ENCODE measurements at regions not wholly inside any gene's neighbourhood (a gene's known extent, or its start where the extent isn't known, plus 50 kb on each side); places are given as distances from the start of the nearest gene placed in this dataset.

DNA sequence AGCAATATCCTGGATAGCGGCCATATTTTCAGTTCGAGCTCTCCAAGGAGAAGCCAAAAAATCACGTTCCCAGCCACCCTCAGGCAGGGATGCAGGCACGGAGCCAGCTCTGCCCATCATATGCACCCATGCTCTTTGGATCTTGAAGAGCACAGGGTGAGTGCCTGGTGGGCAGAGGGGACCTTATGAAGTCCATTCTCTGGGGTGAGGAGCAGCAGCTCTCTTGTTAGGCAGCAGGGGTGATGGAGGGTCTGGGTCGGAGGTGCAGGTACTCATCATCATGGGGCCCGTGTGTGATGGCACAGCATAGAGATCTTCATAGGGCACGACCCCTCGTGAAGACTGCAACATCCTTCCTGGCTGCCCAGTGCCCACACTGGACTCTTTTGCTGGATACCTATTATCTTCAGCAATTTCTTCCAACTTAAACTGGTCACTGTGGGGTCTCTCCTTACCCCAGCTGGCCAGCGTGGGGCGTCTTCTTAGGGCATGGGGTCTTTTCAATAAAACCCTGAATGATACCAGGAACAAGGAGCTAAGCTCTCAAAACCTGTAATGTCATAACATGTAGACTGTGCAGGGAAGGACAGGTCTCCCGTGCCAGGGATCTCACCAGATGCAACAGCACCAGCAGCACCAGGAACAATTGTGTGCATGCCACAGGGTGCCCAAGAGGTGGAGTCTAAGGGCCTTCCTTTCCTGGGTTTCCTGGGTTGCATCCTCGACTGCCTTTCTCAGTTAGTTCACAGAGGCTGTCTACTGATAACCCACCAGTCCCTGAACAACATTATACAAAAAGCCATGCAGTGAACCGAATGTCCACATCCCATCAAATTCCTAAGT is 165.0 kb downstream of the TENT4A start:
- H3K79me2 ChIP-seq (ENCODE audit: insufficient read depth, low read length), result no peaks in the 10 kb centered on the region
- no peaks in the 10 kb centered on the region for H4K20me1 ChIP-seq (ENCODE audit: insufficient read depth, low read length)
- no peak overlapping the region for H3K27ac ChIP-seq (ENCODE audit: low read depth, low read length)
- no peaks in the 10 kb centered on the region for H3K4me1 ChIP-seq (ENCODE audit: insufficient read depth, low read length)
- DNase-seq (ENCODE audit: insufficient read length, low spot score, missing footprints), result no peak
- H3K4me3 ChIP-seq (ENCODE audit: insufficient read depth, low read length), result no peak overlapping the region
- no peaks in the 10 kb centered on the region for H3K36me3 ChIP-seq (ENCODE audit: insufficient read depth, low read length)
- H3K4me2 ChIP-seq (ENCODE audit: insufficient read depth, low read length), result no peak overlapping the region
- no peak overlapping the region for H2AFZ ChIP-seq (ENCODE audit: low read length)
- TF ChIP-seq, protein P1, sequence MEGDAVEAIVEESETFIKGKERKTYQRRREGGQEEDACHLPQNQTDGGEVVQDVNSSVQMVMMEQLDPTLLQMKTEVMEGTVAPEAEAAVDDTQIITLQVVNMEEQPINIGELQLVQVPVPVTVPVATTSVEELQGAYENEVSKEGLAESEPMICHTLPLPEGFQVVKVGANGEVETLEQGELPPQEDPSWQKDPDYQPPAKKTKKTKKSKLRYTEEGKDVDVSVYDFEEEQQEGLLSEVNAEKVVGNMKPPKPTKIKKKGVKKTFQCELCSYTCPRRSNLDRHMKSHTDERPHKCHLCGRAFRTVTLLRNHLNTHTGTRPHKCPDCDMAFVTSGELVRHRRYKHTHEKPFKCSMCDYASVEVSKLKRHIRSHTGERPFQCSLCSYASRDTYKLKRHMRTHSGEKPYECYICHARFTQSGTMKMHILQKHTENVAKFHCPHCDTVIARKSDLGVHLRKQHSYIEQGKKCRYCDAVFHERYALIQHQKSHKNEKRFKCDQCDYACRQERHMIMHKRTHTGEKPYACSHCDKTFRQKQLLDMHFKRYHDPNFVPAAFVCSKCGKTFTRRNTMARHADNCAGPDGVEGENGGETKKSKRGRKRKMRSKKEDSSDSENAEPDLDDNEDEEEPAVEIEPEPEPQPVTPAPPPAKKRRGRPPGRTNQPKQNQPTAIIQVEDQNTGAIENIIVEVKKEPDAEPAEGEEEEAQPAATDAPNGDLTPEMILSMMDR (IDR thresholded peaks at IDR 0.05; ENCODE audit: extremely low read depth, low read depth, low read length), result no peak
- no peaks in the 10 kb centered on the region for H3K9me3 ChIP-seq (ENCODE audit: low read depth, low read length)
- H3K27me3 ChIP-seq (ENCODE audit: insufficient read depth, low read length), result no peaks in the 10 kb centered on the region

DNA sequence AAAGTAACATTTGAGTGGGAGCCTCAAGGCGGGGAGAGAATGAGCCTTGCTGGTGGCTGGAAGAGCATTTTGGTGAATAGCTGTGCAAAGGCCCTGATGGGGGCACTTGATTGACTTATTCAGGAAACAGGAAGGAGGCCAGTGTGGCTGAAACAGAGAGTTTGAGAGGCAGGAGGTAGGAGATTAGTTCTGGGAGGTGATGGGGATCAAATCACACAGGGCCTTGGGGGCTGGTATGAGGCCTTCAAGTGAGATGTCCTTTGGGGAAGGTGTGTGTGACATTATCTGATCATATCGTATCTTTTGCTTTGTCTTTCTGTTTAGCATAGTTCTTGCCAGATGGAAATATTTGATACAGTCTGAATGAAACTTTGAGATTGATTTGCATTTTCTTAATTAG is 172.3 kb downstream of the TENT4A start:
- H3K9me3 ChIP-seq (ENCODE audit: low read depth, low read length), result no peaks in the 10 kb centered on the region
- no peaks in the 10 kb centered on the region for H3K27me3 ChIP-seq (ENCODE audit: insufficient read depth, low read length)
- H3K4me3 ChIP-seq (ENCODE audit: insufficient read depth, low read length), result no peak overlapping the region
- H3K79me2 ChIP-seq (ENCODE audit: insufficient read depth, low read length), result no peaks in the 10 kb centered on the region
- H3K4me2 ChIP-seq (ENCODE audit: insufficient read depth, low read length), result no peak overlapping the region
- H4K20me1 ChIP-seq (ENCODE audit: insufficient read depth, low read length), result no peaks in the 10 kb centered on the region
- no peak for DNase-seq (ENCODE audit: insufficient read length, low spot score, missing footprints)
- no peak overlapping the region for H3K27ac ChIP-seq (ENCODE audit: low read depth, low read length)
- H3K4me1 ChIP-seq (ENCODE audit: insufficient read depth, low read length), result no peaks in the 10 kb centered on the region
- H2AFZ ChIP-seq (ENCODE audit: low read length), result no peak overlapping the region
- TF ChIP-seq, protein P1 (IDR thresholded peaks at IDR 0.05; ENCODE audit: extremely low read depth, low read depth, low read length), result no peak
- H3K36me3 ChIP-seq (ENCODE audit: insufficient read depth, low read length), result no peaks in the 10 kb centered on the region

DNA sequence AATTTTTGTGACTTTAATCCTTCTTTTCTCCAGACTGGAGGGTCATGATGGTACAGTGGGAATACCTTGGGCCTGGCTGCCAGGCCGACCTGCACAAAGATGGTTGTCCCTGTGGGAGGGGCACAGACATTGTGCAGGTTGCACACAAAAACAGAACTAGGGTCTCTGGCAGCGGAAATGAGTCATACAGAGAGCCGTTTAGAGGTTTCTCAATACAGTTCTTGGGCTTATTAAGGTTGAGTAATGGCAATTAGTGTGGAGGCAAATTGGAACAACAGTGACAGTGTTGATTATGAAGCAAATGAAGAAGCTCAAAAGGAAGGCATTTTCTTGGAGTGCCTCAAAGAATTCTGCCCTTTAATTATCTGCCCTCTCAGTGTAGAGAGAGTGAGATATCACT is 173.6 kb downstream of the TENT4A start:
- H3K4me3 ChIP-seq (ENCODE audit: insufficient read depth, low read length), result no peak overlapping the region
- no peaks in the 10 kb centered on the region for H4K20me1 ChIP-seq (ENCODE audit: insufficient read depth, low read length)
- no peaks in the 10 kb centered on the region for H3K27me3 ChIP-seq (ENCODE audit: insufficient read depth, low read length)
- no peak overlapping the region for H2AFZ ChIP-seq (ENCODE audit: low read length)
- H3K4me1 ChIP-seq (ENCODE audit: insufficient read depth, low read length), result no peaks in the 10 kb centered on the region
- TF ChIP-seq, protein P1 (IDR thresholded peaks at IDR 0.05; ENCODE audit: extremely low read depth, low read depth, low read length), result no peak
- H3K4me2 ChIP-seq (ENCODE audit: insufficient read depth, low read length), result no peak overlapping the region
- no peaks in the 10 kb centered on the region for H3K79me2 ChIP-seq (ENCODE audit: insufficient read depth, low read length)
- no peaks in the 10 kb centered on the region for H3K9me3 ChIP-seq (ENCODE audit: low read depth, low read length)
- no peak for DNase-seq (ENCODE audit: insufficient read length, low spot score, missing footprints)
- H3K27ac ChIP-seq (ENCODE audit: low read depth, low read length), result no peak overlapping the region
- H3K36me3 ChIP-seq (ENCODE audit: insufficient read depth, low read length), result no peaks in the 10 kb centered on the region

DNA sequence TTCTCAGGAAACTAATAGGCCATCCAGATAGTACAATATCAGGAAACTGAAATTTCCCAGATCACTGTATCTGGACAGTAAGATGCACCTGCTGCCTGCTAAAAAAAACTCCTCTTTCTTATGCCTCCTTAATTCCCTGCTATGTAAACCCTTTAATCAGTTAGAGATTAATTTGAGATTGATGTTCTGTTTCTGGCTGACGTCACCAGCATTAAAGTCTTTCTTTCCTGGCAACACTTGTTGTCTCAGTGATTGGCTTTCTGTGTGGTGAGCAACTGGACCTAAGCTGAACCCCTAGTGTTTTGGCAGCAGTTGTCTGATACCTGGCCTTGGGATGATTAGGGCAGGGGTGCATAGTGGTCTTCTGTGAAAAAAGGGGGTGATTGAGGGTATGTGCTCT is 175.8 kb downstream of the TENT4A start:
- TF ChIP-seq, protein P1 (IDR thresholded peaks at IDR 0.05; ENCODE audit: extremely low read depth, low read depth, low read length), result no peak
- Histone ChIP-seq H3K79me2 (ENCODE audit: insufficient read depth, low read length) (no peaks in the 10 kb centered on the region), H4K20me1 (ENCODE audit: insufficient read depth, low read length) (no peaks in the 10 kb centered on the region), H3K27ac (ENCODE audit: low read depth, low read length) (no peak overlapping the region), H2AFZ (ENCODE audit: low read length) (no peak overlapping the region), H3K4me3 (ENCODE audit: insufficient read depth, low read length) (no peak overlapping the region), H3K27me3 (ENCODE audit: insufficient read depth, low read length) (no peaks in the 10 kb centered on the region), H3K4me1 (ENCODE audit: insufficient read depth, low read length) (no peaks in the 10 kb centered on the region), H3K9me3 (ENCODE audit: low read depth, low read length) (no peaks in the 10 kb centered on the region), H3K36me3 (ENCODE audit: insufficient read depth, low read length) (no peaks in the 10 kb centered on the region), H3K4me2 (ENCODE audit: insufficient read depth, low read length) (no peak overlapping the region)
- no peak for DNase-seq (ENCODE audit: insufficient read length, low spot score, missing footprints)
